HG03342 (cell line): ENCODE measurements at regions not wholly inside any gene's neighbourhood (a gene's known extent, or its start where the extent isn't known, plus 50 kb on each side); places are given as distances from the start of the nearest gene placed in this dataset.

Experiments used
- ATAC-seq: cut with Tn5 transposase; IDR thresholded peaks from one replicate; pipeline ENCODE4 v1.9.1; 2021; ENCODE audit warnings: mild to moderate bottlenecking, moderate library complexity; ENCODE audit not compliant: unreplicated experiment

DNA sequence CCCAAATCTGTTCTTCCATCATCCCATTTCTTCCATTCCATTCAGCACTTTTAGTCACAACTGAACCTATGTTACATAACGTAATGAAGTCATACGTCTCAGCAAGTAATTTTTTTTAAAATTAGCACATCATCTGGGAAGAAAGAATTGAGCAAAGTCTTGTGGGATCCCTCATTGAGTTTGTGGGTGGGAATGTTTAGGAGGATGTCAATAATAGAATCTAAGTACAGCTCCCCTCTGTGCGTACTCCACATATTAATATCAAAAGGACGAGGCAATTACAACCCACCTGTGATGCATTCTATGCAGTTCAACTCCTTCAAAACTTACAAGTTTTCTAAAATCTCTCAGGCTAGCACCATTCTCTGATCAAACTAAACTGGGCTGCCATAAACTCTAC lies 526.3 kb downstream of the AGTPBP1 start:
- ATAC-seq, result no peak

DNA sequence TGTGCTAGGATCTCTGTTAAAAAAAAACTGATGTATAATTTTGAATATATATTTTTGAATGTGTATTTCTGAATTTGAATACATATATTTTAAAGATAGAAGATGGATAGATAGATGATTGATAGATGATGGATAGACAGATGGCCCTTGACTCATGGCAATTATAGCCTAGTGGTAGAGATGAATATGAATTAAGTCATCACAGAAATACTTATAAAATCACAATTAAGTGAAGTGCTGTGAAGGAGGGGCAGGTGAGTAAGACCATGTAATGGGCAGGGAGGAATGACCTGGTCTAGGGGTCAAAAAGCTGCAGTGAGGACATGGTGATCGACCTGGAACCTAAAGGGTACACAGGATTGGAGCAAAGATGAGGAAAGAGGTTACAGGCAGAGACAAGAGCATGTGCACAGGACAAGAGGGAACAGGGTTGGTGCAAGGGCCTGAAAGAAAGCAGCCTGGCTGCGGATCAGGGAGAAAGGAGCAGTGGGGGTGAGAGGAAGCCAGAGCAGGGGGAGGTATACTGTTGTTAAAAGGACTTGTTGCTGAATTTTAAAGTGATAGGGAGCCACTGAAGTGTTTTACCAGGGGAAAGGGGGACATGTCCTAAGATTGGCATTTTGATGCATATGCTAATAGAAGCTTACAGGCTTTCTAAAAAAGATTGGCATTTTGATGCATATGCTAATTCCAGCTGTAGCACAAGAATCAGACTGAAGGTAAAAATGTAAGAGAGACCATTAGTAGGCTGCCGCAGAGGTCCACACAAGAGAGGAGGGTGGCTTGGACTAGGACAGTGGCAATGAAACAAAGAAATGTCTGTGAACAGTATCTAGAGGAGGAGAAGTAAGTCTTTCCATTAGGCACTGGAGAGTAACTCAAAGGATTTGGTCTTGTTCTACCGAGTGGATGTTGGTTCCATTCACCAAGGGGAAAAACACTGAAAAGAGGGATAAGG lies 527.8 kb downstream of the AGTPBP1 start:
- no peak for ATAC-seq

DNA sequence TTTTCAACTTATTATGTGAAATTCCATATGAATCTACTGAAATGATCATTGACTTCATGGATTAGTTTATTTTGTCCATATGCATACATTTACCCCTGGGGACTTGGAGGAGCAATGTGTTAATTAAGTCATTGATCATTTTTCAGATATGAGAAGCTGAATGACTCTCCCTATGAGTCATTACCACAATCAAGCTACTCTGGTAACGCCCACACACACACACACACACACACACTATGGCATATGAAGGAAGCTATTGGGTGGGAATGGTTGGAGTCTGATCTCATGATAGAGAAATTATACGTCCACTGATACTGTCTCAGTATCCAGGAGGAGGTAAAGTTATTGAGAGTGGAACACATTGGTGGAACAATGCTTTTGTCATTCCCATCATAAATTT lies 528.9 kb downstream of the AGTPBP1 start:
- no peak for ATAC-seq

DNA sequence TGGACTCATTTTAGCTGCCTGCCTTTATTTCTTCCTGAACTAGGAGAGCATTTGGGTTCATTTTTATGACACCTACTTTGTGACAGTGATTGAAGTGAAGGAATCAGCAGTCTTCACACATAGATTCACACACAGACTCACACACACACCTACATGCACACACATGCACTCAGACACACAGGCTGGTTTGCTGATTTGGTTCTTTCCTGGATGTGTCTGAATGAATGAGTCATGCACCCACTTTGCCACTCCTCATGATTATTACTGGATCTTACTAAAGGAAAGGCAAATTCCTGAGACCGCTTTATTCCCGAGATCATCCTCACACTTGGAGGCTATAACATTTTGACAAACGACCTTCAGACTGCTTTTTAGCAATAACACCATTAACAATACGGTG lies 529.5 kb downstream of the AGTPBP1 start:
- ATAC-seq, result no peak

DNA sequence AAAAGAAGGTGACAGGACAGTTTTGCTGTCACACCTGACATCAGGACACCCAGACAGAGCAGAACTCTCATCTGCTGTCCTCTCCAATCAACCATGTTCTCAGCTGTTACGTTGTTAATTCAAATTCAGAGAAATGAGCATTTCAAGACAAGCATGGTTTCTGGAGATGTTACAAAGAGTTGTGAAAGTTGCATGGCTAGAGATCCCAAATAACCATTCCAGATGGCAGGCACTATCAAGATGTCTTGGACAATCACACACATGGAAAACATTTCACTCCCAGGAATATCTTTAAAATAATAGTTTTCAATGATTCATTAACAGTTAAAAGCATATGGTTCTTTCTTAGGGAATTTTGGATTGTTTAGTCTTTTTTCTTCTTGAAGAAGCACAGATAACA lies 533.1 kb downstream of the AGTPBP1 start:
- no peak for ATAC-seq

DNA sequence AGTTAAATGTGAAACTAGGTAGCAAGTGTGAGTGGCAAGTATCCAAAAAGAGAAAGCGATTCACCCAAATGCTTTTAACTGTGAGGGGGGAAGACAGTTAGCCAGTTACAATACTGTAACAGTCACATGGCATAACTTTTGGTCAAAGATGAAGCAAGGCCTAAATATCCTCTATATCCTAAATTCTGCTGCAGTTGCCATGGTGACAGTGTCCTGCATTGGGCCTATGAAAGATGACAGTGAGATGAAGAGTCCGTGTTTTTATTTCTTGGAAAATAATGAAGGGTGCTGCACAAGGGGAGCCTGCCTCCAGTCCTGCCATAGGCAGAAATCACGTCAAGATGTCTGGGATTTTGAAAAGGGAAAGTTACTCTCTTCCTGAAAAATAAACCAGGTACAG lies 534.6 kb downstream of the NTRK2 start:
- no peak for ATAC-seq

DNA sequence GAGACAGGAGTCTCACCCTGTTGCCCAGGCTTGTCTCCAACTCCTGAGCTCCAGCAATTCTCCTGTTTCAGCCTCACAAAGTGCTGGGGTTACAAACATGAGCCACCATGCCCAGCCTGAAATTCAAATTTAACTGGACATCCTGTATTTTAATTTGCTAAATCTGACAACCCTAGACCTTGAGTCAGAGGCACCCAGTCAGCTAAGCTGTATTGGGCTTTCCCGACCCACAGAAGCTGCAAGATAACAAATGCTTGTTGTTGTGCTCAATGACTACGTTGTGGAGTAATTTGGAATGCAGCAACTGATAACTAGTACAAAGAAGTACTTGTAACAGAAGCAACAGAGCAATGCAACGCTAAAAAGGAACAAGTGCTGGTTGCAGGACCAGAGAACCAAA lies 533.1 kb downstream of the NTRK2 start:
- ATAC-seq, result no peak

DNA sequence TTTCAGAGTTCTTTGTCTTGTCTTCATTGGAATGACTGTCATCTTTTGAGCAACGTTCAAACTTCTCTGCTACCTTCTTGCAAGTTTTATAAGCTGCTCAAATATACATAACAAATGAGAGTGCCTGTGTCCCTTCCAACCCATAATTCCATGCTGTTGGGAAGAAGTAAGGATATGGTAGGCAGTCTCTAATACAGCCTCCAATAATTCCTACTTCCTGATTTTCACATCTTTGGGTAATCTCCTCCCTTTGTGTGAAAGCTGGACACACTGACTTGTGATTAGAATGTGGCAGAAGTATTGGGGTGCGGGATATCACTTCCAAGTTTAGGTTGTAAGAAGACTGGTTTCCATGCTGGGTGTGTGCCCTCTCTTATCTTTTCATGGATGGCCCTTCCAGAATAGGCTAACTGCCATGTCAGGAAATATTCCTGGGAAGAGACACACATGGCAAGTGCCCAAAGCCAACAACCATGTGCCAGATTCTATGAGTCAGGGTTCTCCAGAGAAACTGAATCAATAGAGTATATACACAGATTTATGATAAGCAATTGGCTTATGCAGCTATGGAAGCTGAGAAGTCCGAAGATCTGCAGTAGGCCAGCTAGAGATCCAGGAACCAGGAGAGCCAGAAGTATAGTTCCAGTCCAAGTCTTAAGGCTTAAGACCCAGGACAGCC lies 531.3 kb downstream of the NTRK2 start:
- ATAC-seq, result no peak

DNA sequence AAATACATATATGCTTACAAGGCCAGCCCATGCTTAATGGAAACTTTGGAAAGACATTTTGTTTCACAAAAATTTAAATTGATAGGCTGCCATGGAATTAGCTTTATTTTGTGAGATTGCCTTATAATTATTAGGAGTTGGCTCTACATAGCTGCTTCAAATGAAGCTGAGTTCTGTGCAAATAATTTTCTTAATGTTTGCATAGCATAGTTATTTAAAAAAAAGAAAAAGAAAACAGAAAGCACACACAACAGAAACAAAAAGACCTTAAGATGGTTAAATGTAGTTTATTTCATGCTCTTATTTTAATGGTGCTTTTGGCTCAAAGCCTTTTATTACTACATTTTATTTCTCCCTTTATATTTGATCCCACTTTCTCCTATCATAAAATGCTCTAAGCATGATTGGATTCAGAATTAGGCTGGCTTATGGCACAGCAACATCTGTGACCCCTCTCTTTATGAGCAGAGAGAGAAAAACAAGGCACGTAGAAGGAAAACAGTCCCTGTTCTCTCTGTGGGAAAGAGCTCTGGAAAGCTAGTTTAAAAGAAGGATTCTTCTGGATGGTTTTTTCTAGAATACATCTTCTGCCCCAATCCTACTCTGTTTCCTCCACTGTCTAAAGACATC lies 530.5 kb downstream of the NTRK2 start:
- no peak for ATAC-seq

DNA sequence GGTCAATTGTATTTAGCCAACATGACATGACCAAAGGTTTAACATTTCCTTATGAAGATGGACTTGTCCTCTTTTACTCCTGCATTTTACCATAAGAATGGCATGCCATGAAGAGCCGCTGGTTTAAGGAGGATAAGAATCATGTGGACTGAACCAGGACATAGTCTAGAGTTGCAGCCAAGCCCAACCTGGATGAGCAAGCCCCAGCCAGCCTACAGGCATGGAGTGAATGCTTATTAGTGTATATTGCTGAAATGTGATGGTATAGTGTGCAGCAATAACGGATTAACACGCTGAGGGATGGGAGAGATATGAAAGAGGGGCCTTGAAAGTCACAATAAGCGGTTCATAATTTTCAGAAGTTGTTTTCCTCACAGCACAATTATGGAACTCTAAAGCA lies 523.2 kb downstream of the NTRK2 start:
- ATAC-seq, result no peak

DNA sequence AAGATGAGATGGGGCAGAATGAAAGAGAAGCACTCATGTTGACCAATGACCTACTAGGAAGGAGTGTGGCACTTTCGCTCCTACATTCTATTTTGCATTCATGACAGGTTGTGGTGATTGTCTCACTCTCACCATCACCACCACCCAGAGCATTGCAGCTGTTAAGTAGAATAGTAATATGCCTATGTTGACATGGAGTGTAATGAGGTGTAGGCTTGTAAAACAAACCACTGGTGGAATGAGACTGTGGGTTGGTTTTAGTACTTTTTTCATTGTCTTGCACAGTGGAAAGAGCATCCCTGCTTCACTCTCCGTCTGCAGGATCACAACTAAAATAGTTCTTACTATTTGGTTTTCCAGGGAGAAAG lies 516.7 kb downstream of the NTRK2 start:
- no peak for ATAC-seq

DNA sequence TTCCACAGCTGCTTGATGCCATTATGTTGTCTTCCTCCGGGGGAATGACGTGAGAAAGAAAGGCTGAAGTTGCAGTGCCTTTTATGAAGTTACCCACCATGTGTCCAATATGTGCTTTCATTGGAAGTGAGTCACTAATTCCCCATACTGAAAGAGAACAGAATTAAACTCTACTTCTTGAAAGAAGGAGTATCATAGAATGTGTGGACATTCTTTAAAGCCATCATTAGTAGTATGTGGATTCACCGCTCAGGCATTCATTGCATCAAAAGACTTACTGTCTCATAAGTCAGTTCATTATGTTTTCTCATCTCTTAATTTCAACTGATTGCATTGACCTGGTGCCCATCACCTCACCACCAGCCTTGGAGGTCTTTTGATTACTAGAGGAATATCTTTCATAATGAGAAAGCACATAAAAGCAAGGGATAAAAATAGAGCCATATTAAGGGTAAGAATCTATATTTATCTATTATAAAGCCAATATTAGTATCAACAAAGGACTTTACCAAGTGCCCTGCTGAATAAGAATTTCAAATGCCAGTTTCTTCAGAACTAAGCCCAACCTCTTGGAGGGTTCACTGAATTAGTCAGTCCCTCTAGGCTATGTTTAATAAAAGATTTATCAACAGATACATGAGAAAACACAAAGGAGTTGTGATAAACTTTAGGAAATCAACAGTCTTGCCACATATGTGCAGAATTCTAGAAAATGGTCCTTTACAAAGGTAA lies 516.1 kb downstream of the NTRK2 start:
- ATAC-seq, result no peak

DNA sequence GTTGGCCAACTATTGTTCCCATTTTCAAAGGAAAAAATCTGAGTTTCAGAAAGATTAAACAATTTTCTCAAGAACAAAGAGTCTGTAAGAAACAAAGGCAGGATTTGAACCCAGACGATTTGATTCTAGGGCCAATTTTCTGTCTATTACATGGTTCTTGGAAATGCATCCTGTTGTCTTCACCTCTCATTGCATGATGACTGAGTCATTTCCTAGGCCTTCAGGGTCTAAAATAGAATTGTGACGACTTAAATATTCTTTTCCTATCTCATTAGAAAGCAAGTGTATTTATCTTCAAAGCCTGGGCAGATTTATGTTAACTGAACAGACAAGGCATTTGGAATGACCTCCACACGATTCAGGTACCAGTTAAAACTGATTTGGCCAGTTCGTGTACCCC lies 512.9 kb downstream of the NTRK2 start:
- no peak for ATAC-seq

DNA sequence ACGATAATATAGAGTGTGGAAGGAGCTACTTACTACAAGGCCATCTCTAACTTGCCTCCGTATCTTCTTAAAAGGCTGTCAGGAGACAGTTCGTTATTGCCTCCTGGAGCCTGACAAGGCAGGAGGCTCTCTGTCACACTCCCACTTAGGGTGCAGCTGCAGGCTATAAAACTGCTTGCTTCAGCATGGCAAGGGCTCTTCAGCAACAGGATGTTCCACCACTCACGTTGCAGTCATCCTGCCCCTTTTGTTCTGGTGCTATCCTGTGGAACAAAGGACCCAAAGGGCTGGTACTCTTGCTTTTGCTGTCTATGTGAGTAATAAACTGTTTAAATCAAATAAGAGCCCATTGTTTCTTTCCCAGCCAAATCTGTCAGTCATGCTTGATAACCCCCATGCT lies 508.9 kb downstream of the NTRK2 start:
- ATAC-seq, result no peak

DNA sequence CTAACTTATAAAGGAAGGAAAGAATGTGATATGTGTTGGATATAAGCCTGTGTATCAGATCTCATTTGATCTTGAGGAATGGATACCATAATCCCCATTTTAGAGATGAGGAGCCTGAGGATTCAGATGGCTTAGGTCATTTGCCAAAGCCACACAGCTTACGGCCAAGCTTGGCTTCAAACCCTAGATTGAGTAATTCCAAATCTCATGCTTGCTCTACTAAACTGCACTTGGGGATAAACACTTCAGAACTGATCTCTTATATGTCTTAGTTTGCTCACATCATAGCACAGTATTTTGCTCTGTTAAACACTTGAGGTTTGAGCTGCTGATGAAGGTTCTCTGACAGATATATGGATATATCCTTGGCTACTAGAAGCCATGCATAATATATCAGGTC lies 504.4 kb downstream of the NTRK2 start:
- no peak for ATAC-seq

DNA sequence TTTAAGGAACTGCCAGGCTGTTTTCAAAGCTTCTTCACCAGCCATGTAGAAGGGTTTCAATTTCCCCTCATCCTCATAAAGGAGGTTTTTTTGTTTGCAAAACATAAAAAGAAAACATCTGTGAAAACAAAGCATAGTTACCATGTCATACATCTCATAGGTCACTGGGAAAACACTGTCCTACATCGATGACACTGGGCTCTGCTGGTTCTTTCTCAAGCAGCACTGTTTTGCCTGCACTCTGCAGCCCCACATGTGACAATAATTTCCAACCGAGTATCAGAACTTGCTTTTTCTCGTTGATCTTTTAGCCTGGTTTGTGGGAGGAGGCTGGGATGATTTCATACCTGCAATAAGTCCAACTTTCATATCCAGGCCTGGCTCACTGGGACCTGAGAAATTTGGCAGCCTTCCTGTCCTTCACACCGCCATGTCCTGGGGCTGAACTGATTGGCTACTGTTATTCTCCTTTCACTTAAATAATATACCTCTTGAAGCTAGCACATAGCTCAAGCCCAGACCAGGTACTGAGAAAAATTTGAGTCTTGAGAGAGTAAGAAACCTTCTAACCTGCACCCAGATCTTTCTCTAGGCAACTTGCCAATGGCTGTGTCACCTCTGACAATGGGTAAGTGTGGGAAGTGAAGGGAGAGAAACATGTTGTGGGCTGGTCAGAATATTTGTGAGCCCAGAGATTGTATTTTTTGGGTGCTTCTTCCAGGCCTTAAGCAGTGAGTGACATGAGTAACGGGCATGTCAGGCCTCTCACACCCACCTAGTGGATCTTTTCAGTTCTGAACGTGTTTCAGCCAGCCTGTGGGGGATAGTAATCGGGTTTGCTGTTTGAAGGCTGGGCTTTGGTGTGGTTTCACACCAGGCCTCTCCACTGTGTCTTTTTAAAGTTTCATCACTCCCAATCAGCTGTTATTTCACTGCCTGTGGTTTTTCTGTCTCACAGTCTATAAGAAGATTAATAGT lies 502.8 kb downstream of the NTRK2 start:
- ATAC-seq, result no peak

DNA sequence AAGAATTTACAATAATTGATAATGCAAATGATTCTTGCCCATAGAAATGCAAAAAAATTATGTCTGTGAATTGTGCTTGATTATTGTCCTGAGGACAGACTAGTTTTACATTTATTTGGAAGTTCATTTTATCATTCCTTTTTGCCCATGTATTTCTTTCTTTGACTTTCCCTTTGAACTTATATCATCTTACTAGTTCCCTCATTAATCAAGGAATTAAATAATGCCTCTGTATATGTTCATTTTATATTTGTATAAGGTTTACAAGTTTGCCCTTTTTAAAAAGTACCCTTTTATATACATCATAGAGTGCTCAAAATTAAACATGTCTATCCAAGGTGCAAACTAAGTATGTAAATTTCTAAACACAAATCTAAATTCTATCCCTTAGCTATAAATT lies 501.6 kb downstream of the NTRK2 start:
- ATAC-seq, result no peak

DNA sequence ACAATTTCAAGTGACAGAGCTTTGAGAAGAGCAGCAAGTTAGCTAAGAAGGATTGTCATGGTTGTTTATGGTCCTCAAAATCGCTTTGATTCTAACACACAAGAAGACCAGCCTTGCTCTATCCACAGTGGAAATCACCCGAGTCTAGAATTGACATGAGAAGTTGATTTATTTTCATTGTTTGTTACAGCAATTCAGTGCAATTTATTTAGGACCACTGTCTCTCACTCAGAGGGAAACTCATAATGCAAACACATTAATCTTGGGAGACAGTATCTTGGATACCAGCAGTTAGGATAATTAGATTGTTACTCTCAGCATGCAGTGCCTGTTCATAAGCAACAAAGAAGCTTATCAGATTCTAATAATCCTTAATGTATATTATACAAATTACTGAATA lies 498.9 kb downstream of the NTRK2 start:
- ATAC-seq, result no peak

DNA sequence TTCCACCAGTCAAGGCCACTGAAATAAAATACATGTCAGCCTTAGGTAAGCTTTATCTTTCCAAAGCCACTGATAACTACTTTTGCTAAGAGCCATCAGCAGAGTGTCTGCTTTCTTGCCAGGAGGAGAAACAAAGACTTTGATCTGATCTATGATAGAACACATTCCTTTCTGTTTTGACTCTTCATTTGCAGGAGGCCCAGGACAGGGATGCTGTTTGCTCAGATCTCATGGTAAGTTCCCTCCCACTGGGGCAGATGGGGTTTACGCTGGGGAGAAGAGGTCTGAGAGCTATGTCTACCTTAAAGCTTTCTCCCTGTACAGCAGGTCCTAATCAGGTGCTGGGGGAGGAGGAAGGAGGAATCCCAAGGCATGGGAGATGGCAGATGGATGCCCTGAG lies 497.6 kb downstream of the NTRK2 start:
- no peak for ATAC-seq

DNA sequence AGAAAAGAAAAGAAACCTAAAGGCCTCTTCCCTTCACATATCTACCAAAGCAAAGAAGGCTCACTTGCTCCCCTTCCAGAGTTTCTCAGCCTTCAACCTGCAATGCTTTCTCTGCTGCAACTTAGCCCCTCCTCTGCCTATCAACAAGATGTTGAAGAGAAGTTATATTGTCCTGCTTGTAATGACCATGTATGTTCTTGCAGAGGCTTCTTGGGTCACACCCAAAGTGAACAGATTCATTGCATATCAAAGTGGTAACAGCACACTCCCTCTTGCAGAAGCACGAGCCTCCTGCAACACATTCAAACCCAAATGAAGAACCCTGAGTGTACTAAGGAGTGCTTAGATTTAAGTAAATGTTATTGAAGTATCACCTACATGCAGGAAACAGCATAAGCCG lies 494.3 kb downstream of the NTRK2 start:
- no peak for ATAC-seq
